ENCODE measurements at regions not wholly inside any gene's neighbourhood (a gene's known extent, or its start where the extent isn't known, plus 50 kb on each side); places are given as distances from the start of the nearest gene placed in this dataset.

GRCh38 chr11:134781380-134781866 is 369.4 kb upstream of the B3GAT1 start:
- intact Hi-C loops (cut with micrococcal nuclease), result no loop called here
- no peak for FAIRE-seq
- TF ChIP-seq SNIP1 (IDR thresholded peaks at IDR 0.05; ENCODE audit: low read depth) (no peak), SREBF1 (IDR thresholded peaks at IDR 0.05; ENCODE audit: borderline replicate concordance, low read depth, low read length) (no peak), SRSF1 (IDR thresholded peaks at IDR 0.05; ENCODE audit: low read depth, low read length) (no peak)
- H3K4me2 ChIP-seq (ENCODE audit: insufficient read depth, low read length), result no peak overlapping the region
- no peak for DNase-seq (ENCODE audit: extremely low read depth in 1 of 4, low spot score in 3 of 4)
- 0% methylated on average over 3 of the region's 3 CpGs for WGBS (ENCODE audit: insufficient coverage, low coverage, missing lambda C conversion rate)
- in situ Hi-C loops (cut with MboI), result no loop called here
- H3K4me3 ChIP-seq, result no peak overlapping the region
- H4K20me1 ChIP-seq (replicated peaks; ENCODE audit: control insufficient read depth, insufficient read depth, low read length), result no peaks in the 10 kb centered on the region
- H3K27ac ChIP-seq (ENCODE audit: extremely low read depth, low read depth, low read length), result no peak overlapping the region
- BruUV-seq (replicated peaks), result no TSS peak
- ATAC-seq, result no peak
- no peaks in the 10 kb centered on the region for H3K4me1 ChIP-seq (replicated peaks in 1 of 2; ENCODE audit: control insufficient read depth in 2 of 2, insufficient read depth in 2 of 2, low read length in 2 of 2)
- H3K9me3 ChIP-seq (replicated peaks; ENCODE audit: control insufficient read depth, insufficient read depth, low read depth, low read length), result no peaks in the 10 kb centered on the region
- no peaks in the 10 kb centered on the region for H3K79me2 ChIP-seq (ENCODE audit: control insufficient read depth, insufficient read depth, low read length)
- H3K36me3 ChIP-seq (ENCODE audit: control insufficient read depth, insufficient read depth, low read length), result no peaks in the 10 kb centered on the region
- H2AFZ ChIP-seq (ENCODE audit: low read depth, low read length), result no peak overlapping the region
- no peak overlapping the region for H3K9ac ChIP-seq (ENCODE audit: insufficient read depth in 1 of 2, low read depth in 2 of 2, low read length in 2 of 2)
- no peaks in the 10 kb centered on the region for H3K9me1 ChIP-seq (ENCODE audit: control insufficient read depth, insufficient read depth, low read length)
- ChIA-PET CTCF (ENCODE audit: low intra/inter-chr PET ratio) (no interaction called here), POLR2A (no interaction called here)
- peaks cover 0 to 12% of the 10 kb centered on the region in 2 experiments; a peak in 1 of 5 replicates for H3K27me3 ChIP-seq (ENCODE audit: control insufficient read depth in 2 of 2, insufficient read depth in 2 of 2, low read length in 2 of 2)

DNA sequence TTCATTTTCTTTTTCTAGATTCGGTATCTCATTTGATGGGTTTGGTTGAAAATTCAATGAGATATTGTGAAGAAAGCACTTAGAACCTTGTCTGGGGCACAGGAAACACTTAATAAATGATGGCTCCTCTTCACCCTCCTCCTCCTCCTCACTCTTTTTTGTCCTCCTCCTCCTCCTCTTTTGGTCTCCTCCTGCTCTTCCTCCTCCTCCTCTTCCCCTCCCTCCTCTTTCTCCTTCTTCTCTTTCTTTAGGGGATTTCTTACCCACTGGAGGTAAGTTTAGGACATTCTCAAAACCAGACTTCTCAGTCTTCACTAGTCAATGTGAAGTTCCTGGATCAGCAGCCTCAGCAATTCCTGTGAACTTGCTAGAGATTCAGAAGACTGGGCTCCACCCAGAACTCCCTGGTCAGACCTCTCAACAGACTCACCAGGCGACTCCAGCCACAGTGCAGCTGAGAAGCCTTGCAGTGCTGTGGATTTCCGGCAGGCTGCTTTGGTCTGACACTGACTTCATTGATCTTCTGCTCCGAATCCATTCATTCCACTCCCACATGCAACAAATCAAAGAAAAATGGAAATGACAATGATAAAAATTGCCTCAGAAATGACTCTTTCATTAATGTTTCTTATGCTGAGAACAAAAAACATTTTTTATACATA is 368.6 kb upstream of the B3GAT1 start:
- no peak for ATAC-seq
- Histone ChIP-seq H3K4me2 (ENCODE audit: insufficient read depth, low read length) (no peak overlapping the region), H2AFZ (ENCODE audit: low read depth, low read length) (no peak overlapping the region), H3K9ac (ENCODE audit: insufficient read depth in 1 of 2, low read depth in 2 of 2, low read length in 2 of 2) (no peak overlapping the region), H3K4me3 (no peak overlapping the region), H3K9me1 (ENCODE audit: control insufficient read depth, insufficient read depth, low read length) (no peaks in the 10 kb centered on the region), H3K36me3 (ENCODE audit: control insufficient read depth, insufficient read depth, low read length) (no peaks in the 10 kb centered on the region), H3K27ac (ENCODE audit: extremely low read depth, low read depth, low read length) (no peak overlapping the region), H3K9me3 (replicated peaks; ENCODE audit: control insufficient read depth, insufficient read depth, low read depth, low read length) (no peaks in the 10 kb centered on the region), H3K79me2 (ENCODE audit: control insufficient read depth, insufficient read depth, low read length) (no peaks in the 10 kb centered on the region), H3K4me1 (replicated peaks in 1 of 2; ENCODE audit: control insufficient read depth in 2 of 2, insufficient read depth in 2 of 2, low read length in 2 of 2) (no peaks in the 10 kb centered on the region), H4K20me1 (replicated peaks; ENCODE audit: control insufficient read depth, insufficient read depth, low read length) (no peaks in the 10 kb centered on the region), H3K27me3 (ENCODE audit: control insufficient read depth in 2 of 2, insufficient read depth in 2 of 2, low read length in 2 of 2) (peaks cover 0 to 5% of the 10 kb centered on the region in 2 experiments; a peak in 1 of 5 replicates)
- POLR2A ChIA-PET, result no interaction called here
- CTCF ChIA-PET (ENCODE audit: low intra/inter-chr PET ratio), result no interaction called here
- TF ChIP-seq KLF13 (tag; IDR thresholded peaks at IDR 0.05; ENCODE audit: borderline replicate concordance, low read depth), result no peak
- TF ChIP-seq RFX5 (IDR thresholded peaks at IDR 0.05; ENCODE audit: low read depth, low read length), result no peak
- TF ChIP-seq SPI1 (IDR thresholded peaks at IDR 0.05; ENCODE audit: borderline replicate concordance, low read depth, low read length), result no peak
- TF ChIP-seq CREB5 (CRISPR knock-in tag; IDR thresholded peaks at IDR 0.05), result no peak
- TF ChIP-seq ZNF140 (CRISPR knock-in tag; IDR thresholded peaks at IDR 0.05), result no peak
- TF ChIP-seq MXI1 (IDR thresholded peaks at IDR 0.05; ENCODE audit: low read depth, low read length), result no peak
- no peak for FAIRE-seq
- BruUV-seq (replicated peaks), result no TSS peak
- in situ Hi-C loops (cut with MboI) (no loop called here), intact Hi-C loops (cut with micrococcal nuclease) (no loop called here)
- WGBS (ENCODE audit: insufficient coverage, low coverage, missing lambda C conversion rate), result 1% methylated on average over 4 of the region's 4 CpGs
- DNase-seq (ENCODE audit: extremely low read depth in 1 of 4, low spot score in 3 of 4), result no peak
